GM12878 (cell line): ENCODE measurements at regions not wholly inside any gene's neighbourhood (a gene's known extent, or its start where the extent isn't known, plus 50 kb on each side); places are given as distances from the start of the nearest gene placed in this dataset.

Experiments
- ATF7 ChIP-seq: fragments of 450-650 bp; IDR thresholded peaks from 2 replicates; pipeline ENCODE4 v1.6.1; 2016; ENCODE audit warnings: low read depth, mild to moderate bottlenecking
- ESRRA ChIP-seq: IDR thresholded peaks from 2 replicates; pipeline ENCODE4 v1.6.1; 2012; ENCODE audit warnings: mild to moderate bottlenecking, low read length, improper control_type of control experiment
- MEF2A ChIP-seq: IDR thresholded peaks from 2 replicates; pipeline ENCODE4 v1.6.1; 2011; ENCODE audit warnings: low read depth, mild to moderate bottlenecking, low read length, moderate library complexity; ENCODE audit not compliant: insufficient read depth
- POLR2A ChIP-seq: IDR thresholded peaks from 2 replicates; pipeline ENCODE4 v1.6.1; 2011; ENCODE audit warnings: low read depth, mild to moderate bottlenecking, low read length
- POLR2AphosphoS5 ChIP-seq: IDR thresholded peaks from 2 replicates; pipeline ENCODE4 v1.6.1; 2011; ENCODE audit warnings: mild to moderate bottlenecking, low read length, inconsistent platforms
- RBBP5 ChIP-seq: fragments of 200-600 bp; sonication (generic); conservative IDR thresholded peaks from 2 replicates; pipeline ENCODE4 v1.6.1; 2016
- REST ChIP-seq: IDR thresholded peaks from 2 replicates; pipeline ENCODE4 v1.6.1; 2012; ENCODE audit warnings: mild to moderate bottlenecking, low read depth, low read length
- SP1 ChIP-seq: IDR thresholded peaks from one replicate; pipeline ENCODE4 v1.6.1; 2011; ENCODE audit warnings: low read depth, low read length
- TCF7 ChIP-seq: IDR thresholded peaks from 2 replicates; pipeline ENCODE4 v1.6.1; 2014; ENCODE audit warnings: antibody characterized with exemption, borderline replicate concordance
- ZBTB11 ChIP-seq: fragments of 450-650 bp; formaldehyde crosslinking; IDR thresholded peaks from 2 replicates; pipeline ENCODE4 v1.5.0; 2022; ENCODE audit warnings: mild to moderate bottlenecking, missing genetic modification characterization

- TF ChIP-seq POLR2AphosphoS5 (no peak), RBBP5 (no peak), TCF7 (no peak), POLR2A (no peak), ZBTB11 (CRISPR knock-in tag) (no peak), REST (no peak), ESRRA (no peak), SP1 (no peak), ATF7 (no peak), MEF2A (no peak)
These were observed 115.8 kb upstream of the TMTC4 start for GRCh38 chr13:100790405-100790804.
